NAMALWA (cell line): ENCODE measurements at regions not wholly inside any gene's neighbourhood (a gene's known extent, or its start where the extent isn't known, plus 50 kb on each side); places are given as distances from the start of the nearest gene placed in this dataset.

Source experiments
- DNase-seq: peaks from one replicate; pipeline ENCODE4 v3.0.0-alpha.2; 2015; ENCODE audit warnings: low spot score

- DNase-seq: no peak
Observed at GRCh38 chr2:9156483-9156882, 50.1 kb upstream of the ASAP2 start.

- DNase-seq: no peak
Observed at GRCh38 chr2:9154061-9154460, 52.6 kb upstream of the ASAP2 start.

- no peak for DNase-seq
Observed at GRCh38 chr2:9153643-9153980, 53.0 kb upstream of the ASAP2 start.

- DNase-seq: no peak
Observed at GRCh38 chr2:9152975-9153642, 53.5 kb upstream of the ASAP2 start.

GRCh38 chr2:9150906-9151305 lies 55.7 kb upstream of the ASAP2 start:
- no peak for DNase-seq

DNA sequence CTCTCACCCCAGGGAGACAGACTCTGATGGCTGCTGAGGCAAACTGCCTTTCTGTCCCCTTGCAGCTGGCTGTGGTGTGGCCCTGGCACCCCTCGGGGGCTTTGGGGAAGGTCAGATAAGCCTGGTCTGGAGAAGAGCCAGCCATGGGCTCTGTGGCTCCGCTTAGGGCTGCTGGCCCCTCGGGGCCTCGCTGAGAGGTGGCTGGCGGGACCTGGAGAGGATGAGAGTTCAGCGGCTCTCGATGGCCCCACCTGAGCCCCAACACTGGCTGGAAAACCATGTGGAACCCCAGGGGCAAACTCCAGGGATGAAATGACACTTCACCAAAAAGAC lies 56.1 kb upstream of the ASAP2 start:
- no peak for DNase-seq

DNA sequence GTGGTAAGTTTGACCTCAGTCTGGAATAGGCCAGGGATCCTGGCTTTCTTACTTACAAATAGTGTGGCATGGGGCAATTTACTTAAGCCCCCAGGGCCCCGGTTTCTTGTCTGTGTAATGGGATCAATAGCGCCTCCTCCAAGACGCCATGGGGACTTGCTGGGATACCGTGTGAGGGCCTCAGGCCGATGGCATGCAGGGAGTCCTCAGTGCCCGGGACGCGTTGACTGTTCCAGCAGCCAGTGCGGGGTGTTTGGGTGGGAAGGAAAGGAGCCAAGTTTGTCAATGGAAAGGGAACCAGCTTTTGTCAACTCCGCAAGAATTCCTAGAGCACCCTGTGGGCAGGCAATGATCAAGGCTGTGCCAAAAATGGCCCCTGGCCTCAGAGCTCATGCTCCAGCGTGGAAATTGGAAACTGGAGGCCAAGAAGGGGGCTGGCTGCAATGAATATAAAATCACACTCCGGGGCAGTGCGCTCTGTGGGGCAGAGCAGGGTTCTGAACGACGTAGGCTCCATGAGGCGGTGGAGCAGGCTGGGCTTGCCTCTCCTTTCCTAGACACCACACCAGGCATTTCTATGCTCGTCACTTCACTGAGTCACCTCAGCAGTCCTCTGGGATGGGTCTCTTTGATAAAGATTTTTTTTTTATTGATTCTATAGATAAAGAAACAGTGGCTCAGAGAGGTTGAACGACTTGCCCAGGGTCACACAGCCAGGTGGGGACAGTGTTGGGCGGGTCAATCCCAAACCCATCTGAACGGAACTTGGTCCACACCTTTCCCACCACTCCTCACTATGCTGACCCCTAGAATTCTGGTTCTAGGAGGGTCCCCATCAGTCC lies 56.7 kb upstream of the ASAP2 start:
- no peak for DNase-seq

GRCh38 chr2:9149388-9149660 lies 57.3 kb upstream of the ASAP2 start:
- no peak for DNase-seq

DNA sequence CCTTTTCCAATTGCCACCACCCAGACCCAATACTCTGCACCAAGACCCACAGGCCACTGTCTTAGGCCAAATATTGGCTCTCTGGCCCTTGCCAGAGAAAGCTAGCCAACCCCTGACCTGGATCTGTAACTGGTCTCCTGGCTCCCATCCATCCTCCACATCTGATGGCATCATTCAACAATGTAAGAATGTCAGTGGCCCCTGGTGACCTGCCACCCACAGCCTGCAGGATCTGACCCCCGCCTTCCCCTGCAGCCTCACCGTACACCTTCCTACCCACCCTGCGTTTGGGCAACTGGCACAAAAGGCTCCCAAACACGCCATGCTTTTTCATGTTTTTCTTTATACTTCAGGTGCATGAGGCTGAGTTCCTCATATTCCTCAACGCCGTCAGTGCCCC lies 60.0 kb upstream of the ASAP2 start:
- no peak for DNase-seq

DNA sequence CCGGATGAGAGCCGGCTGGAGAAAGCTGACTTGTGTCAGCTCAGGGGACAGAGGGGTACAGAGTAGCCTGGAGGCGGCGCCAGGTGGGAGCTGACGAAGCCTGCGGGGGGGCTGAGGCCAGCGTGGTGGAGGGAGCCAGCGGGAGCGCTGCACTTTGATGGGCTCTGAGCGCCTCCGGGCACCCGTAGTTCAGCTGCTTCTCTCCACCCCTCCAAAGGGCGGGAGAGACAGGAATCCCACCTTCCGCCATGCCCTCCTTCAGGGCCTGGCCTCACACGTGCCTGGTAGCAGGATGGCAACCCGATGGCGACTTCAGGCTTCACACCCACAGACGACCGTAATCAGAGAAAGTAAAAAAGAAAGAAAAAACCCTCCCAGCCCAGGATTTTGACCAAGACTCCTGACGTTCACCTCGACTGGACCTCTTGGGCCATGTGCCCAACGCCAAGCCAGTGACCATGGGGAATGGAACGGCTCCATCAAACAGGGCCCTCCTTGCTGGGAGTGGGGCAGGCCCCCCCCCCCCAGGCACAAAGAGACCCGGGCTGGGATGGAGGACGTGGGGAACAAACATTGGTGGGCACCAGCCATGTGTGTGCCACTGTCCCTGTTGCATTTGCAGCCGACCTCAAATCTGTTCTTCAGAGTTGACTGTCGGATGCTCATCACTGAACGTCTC lies 60.7 kb upstream of the ASAP2 start:
- no peak for DNase-seq

- DNase-seq: no peak
Observed at GRCh38 chr2:9145109-9145751, 61.4 kb upstream of the ASAP2 start.

DNA sequence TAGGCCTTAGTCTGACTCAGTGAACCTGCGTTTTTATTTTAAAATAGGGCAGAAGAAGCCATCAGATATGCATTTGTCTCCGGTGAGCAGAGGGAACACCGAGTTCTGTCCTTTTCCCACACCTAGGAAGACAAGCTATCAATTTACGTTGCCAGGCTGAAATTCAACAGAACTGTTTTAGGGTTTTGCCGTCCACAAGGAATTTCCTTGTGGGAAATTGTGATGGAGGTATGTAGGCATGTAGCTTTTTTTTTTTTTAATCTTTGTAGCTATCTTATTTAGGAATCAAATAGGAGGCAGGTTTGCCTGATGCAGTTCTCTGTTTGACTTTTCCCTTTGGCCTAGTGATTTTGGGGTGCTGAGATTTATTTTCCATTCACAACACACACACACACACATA lies 62.0 kb upstream of the ASAP2 start:
- DNase-seq: no peak

- no peak for DNase-seq
Observed at GRCh38 chr2:9144046-9144445, 62.6 kb upstream of the ASAP2 start.

- no peak for DNase-seq
Observed at GRCh38 chr2:9143264-9143815, 63.3 kb upstream of the ASAP2 start.

DNA sequence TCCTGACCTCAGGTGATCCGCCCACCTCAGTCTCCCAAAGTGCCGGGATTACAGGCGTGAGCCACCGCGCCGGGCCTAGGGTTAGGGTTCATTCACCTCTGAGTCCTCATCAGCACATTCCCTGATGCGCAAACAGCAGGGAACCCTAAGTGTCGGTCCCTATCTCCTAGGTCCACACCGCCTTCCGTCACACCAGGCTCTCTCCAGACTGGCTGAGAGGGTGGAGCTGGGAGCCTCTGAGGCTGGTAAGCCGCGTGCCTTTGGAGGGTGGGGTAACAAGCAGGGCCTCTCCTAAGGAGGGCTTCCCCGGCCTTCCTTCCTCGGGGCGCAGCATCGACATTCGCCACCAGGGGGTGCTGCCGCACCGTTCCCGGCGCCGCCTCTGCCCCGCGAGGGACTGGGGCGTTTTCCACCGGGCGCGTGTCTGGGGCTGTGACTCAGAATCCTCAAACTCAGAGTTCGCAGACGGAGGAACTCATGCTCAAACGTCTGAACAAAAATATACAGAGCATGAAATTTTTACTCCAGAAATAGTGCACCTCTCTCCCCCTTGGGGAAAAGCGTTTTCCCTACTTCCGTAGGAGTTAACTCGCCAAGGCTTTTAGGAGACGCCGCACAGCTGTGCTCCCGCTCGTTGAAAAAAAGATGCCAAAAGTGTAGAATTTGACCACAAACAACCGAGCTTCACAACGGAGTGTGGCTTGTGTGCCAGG lies 63.9 kb upstream of the ASAP2 start:
- peak; percentile 83 for DNase-seq

DNA sequence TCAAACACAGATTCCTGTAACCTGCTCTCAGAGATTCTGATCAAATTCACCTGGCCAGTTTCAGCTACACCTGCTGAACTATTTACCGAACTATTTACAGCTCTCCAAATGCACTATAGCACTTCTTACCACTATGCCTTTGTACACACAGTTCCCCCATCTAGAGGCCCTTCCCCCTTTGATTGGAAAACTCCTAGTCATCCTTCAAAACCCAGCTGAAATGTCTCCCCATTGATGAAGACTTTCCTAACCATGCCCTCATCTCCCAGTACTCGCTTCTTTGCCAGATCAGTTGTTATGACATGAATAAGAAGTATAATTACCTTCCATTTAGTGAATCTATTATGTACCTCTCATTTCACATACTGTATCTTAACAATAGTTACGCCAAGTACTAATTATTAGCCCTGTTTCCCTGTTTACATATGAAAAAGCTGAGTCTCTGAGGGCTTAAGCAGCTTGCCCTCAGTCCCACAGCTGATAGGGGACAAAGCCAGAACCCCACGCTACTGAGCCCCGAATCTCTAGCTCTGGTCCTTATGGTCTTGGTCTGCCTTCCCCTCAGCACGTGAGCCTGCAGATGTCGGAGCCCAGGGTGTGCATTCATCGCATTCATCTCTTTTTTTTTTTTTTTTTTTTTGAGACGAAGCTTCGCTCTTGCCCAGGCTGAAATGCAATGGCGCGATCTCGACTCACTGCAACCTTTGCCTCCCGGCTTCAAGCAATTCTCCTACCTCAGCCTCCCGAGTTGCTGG lies 64.7 kb upstream of the ASAP2 start:
- DNase-seq: no peak

DNA sequence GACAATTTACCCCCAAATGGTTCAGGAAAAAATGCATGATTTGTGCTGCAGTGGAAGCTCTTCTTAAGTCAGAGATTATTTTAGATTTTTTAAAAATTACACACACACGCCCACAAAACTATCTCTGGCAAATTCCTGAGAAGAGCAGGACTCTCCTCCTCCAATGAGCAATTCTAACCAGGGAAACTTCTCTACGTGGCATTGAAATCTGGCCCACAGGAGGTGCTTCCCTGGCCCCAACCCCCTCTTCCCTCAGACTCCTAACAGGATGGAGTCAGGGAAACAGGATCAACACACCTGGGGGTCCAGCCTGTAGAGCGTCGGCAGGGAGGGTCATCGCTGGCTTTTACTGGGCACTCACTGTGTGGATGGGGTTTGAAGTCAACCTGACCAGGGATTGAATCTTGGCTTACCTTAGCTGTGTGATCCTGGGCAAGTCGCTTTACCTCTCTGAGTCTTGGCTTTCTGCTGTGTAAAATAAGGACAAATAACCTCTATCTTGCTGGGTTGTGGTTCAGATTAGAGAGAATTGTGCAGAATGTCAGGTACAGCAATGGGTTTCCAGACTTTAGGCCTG lies 65.4 kb upstream of the ASAP2 start:
- DNase-seq: no peak

DNA sequence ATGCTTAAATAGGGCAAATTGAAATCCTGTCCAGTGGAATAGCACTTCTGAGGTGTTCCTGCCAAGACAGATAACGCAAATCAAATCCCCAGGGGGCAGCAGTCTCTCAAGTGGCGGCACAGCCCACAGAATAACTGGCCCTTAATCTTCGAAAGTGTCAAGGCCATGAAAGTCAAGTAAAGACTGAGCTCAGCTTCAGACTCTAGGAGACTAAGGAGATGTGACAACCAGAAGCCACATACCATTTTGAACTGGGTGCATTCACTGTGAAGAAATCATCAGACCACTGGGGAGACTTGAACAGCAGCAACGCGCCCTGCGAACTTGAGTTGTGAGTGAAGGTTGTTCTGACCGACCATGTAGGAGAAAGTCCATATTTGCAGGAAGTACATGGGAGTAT lies 66.0 kb upstream of the ASAP2 start:
- peak; percentile 29 for DNase-seq

DNA sequence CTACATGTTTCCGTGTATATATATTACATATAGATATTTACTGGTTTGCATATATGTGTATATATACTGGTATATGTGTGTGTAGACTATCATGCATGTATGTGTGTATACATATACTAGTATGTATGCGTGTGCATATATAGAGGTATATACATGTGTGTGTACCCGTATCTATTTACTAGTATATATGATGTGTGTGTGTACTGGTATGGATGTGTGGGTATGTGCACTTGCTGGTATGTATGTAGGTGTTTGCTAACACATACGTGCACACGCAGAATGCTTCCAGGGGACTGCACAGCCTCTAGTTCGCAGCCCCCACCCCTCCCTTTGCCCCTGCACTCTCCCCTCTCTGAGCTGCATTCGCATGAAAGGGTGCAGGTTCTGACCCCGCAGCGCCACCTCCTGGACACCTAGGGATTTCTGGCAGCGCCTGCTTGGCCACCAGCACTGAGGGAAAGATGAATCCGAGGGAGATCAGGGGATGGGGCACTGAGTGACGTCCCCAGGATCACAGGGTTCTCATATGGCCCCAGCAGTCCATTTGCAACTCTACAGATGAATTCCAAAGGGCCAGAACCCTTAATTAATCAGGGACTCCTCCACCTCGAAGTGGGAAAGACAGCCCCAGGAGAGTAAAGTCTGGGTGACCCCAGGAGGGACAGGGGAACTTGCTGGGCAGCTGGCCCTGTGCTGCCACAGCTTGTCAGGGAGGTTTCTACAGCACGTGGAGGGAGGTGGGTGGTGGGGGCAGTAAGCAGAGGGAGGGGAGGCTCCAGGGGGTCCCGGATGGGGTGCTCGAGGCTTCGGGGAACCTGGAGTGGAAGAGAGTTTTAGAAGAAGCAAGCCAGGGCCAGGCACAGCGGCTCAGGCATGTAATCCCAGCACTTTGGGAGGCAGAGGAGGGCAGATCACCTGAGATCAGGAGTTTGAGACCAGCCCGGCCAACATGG lies 66.8 kb upstream of the ASAP2 start:
- DNase-seq: peak; percentile 79
